ENCODE measurements at regions not wholly inside any gene's neighbourhood (a gene's known extent, or its start where the extent isn't known, plus 50 kb on each side); places are given as distances from the start of the nearest gene placed in this dataset.

DNA sequence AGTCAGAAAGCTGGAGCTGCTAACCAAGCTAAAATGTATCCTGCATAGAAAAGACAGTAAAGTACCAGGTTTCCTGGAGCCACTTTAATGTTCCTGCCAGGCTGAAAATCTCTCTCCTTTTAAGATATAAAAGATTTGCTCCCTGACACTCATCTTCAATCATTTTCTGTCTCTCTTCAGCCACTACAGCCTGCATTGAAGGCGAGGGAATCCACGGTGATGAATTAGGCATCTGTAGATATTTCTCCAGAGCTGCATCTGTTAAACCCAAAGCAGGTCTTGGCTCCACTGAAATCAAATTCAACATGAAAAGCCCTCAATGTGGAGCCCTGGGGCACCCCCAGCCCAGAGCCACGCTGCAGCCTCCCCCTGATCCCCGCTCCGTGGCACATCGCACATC lies 94.7 kb upstream of the CRHR1 start:
- DNase-seq, result no peak

DNA sequence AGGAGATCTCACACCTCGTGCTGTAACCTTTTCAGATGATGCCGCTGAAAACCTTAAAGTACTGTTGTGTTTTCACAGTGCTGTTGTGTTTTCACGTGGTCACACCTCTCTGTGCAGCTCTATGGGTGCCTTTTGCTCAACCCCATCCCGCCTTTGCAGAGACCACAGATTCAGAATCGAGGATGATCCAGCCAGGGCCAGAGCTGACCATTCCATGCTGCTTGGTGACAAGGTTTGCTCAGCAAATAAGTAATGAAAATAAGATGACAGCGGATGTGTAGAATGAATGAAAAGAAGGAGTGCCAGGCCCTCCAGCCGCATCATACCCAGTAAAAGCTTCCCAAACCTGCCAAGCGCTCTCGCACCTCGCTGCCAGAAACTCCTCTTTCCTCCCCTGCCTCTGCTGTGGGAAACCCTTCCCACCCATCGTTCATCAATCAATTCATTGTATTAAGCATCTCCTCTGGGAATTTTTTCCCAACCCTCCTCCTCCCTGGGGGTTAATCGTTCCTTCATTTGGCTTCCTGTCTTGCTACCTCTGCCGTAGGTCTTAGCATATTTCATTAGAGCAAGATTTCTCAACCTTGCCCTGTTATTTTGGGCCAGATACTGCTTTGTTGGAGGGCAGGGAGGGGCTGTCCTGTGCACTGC lies 93.4 kb upstream of the CRHR1 start:
- no peak for DNase-seq

GRCh38 chr17:45692661-45693060 lies 91.5 kb upstream of the CRHR1 start:
- no peak for DNase-seq

GRCh38 chr17:45693792-45694191 lies 90.3 kb upstream of the CRHR1 start:
- DNase-seq, result no peak

- DNase-seq, result no peak
Measured at GRCh38 chr17:45696442-45696841, 87.7 kb upstream of the CRHR1 start.

DNA sequence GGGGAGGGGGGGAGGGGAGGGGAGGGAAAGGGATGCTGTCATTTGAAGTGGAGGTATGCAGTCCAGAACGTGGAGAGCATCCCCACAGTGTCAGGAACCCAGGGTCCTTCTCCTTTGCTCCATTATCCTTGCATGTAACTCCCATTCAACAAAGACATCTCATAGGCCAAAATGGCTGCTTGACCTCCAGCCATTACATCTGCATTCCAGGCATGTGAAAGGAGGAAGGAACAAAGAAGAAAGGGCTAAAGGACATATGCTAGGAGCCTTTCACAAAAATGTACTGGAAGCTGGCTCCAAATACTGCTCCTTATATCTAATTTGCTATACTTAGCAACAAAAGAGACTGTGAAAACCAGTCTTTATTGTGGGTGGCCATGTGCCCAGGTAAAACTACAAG lies 87.0 kb upstream of the CRHR1 start:
- no peak for DNase-seq

GRCh38 chr17:45700171-45701090 lies 83.7 kb upstream of the CRHR1 start:
- no peak for DNase-seq

DNA sequence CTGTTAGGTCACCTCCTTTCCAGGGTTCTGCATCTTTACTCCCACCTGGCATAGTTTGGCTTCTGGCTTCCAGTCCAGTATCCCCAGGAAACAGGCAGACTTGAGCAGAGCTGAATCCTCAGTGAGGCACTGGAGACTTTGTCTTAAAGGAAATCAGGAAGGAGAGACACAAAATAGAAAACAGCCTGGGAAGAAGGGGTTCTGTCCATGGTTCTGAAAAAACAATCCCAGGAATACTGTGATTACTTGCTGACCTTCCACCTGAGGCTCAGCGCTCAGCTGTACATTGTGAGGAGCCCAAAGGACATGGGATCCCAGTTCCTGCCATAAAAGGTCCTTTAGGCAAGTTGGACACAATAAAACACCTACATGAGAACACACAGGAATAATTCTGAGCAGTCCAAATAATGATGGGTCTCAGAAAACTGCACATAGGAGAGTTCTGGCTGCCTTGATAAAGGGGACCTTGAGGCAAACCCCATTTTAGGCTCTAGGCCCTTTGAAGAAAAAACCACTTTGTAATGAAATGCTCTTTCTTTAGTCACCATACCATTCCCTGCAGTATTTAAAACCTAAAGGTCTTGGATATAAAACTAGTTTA lies 81.4 kb upstream of the CRHR1 start:
- no peak for DNase-seq

GRCh38 chr17:45703348-45703747 lies 80.8 kb upstream of the CRHR1 start:
- DNase-seq, result no peak

DNA sequence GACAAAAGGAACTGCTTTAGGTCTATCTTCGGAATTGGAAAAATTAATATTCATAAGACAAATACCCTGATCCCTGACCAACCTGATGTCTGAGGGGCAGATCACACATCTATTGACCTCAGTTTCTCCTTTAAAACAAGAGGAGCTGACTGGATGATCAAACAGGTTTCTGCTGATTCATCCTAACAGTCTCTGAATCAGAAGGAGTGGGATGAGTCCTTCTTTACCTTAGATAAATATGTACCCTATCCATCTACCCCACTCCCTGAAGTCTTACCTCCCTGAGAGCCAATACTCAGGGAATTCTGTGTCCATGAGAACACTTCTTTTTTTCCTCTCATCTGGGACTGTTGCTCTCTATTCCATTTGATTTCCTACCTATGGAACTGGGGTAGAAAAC lies 80.3 kb upstream of the CRHR1 start:
- no peak for DNase-seq

- no peak for DNase-seq
Measured at GRCh38 chr17:45704251-45704650, 79.9 kb upstream of the CRHR1 start.

- peak in 1 of 2 experiments; percentile 10 for DNase-seq
Measured at GRCh38 chr17:45705123-45706009, 78.8 kb upstream of the CRHR1 start.

DNA sequence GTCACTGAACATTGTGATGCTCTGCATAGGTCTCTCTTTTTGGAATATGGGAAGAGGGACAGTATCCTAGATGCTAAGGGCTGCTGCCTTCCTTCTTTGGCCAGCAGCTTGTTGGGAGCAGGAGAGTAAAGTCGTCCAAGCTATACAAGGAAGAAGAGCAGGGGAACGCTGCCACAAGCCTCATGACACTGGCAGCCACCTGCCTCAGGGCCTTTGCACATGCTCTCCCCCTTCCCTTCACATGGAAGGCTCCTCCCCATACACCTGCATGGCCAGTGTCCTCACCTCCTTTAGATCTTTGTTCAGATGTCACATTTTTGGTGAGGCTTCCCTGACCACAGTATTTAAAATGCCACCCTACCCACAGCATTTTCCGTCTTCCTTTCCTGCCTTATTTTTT lies 78.1 kb upstream of the CRHR1 start:
- no peak for DNase-seq

DNA sequence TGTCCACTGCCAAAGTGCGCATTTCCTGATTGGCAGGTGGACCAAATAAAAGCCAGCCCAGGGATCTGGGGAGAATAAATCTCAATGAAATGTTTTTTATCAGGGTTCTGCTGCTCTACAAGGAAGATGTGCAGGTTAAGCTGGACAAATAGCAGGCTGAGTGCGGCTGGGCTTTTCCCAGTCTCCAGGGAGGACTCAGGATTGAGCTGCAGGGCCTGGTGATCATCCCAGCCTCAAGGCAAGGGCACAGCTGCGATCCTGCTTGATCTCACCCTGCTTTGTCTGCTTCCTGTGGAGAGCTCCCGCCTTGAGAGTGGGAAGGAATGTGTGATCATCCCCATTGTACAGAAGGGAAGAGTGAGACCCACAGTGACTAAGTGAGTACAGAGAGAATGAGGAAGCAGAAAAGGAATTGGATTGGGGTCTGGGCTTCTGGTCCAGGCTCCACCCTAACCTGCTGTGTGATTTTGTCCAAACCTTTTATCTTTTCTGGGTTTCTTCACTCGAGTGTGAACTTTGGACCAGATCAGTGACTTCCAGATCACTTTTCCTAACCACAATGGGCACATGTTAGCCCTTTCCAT lies 75.3 kb upstream of the CRHR1 start:
- DNase-seq, result no peak

DNA sequence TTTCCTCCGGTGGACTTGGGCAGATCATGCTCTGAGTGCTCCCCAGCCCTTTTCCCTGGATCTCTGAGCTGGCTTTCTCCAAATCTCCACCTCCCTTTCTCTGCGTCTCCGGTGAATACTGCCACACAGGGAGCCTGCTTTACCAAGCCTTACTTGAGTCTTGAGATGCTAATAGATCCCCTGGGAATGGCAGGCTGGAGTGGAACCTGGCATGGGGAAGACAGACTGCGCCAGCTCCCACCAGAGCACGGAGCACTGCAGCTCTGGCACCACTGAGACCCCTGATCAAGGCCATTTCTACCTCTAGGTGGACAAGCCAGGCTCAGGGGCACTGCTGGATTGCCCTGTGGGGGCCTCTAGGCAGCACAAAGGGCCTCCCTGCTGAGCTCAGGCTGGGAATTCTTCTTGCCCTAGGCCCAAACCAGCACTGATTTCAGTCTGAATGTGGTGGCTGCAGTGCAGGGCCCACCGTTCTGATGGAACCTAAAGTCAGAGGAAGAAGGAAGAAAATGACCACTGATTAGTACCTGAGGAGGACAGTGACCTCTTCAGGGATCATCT lies 74.3 kb upstream of the CRHR1 start:
- DNase-seq, result no peak

- DNase-seq, result no peak
Measured at GRCh38 chr17:45715787-45716186, 68.3 kb upstream of the CRHR1 start.

DNA sequence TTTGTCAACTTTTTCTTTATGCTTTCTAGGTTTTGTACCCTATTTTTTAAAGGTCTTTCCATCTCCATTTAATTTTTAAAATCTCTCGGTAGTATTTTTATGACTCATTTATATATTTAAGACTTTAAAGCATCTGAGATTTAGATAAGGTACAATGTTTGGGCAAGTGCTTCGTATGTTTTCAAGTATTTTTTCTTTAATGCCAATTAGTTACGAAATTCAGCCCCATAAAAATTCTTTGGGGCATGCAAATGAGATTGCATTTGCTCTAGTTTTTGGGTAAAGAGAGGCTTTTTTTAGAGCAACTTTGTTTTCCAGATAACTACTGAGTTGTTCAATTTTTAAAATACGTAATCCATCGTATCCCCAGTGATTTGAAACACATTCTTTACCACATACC lies 65.3 kb upstream of the CRHR1 start:
- no peak for DNase-seq

DNA sequence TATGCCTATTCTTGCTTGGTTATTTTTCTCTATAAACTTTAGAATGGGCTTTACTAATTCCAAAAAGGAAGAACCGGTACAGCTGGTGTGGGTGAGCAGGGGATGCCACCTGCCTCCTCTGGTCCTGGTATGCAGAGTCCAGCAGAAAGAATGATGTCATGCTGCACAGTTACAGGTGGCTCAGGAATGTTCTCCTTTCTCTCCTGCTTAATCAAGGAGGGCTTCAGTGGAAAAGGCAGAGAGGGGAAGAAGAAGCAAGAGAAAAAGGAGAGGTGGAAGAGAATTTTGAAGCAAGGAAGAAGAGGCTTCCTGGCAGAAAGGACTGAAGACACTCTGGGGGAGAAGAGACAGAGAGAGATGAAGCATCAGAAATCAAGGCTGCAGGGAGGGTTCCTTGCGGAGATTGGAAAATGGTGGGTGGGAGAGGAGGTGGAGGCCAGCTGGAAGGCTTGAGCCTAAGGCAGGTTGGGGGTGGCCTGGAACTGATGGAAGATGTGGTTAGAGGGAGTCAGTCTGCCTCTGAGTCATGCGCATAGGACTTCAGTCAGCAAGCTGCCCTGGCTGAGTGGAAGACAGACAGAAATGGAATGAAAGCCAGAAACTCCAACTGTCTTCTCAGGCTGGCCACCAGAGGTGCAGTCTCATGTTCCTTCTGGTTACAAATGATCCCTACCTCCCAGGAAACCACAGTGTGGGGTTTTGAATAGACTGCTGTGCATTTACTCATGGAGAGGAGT lies 64.6 kb upstream of the CRHR1 start:
- DNase-seq, result no peak

GRCh38 chr17:45720386-45720785 lies 63.7 kb upstream of the CRHR1 start:
- no peak for DNase-seq

GRCh38 chr17:45722161-45722560 lies 62.0 kb upstream of the CRHR1 start:
- no peak for DNase-seq

DNA sequence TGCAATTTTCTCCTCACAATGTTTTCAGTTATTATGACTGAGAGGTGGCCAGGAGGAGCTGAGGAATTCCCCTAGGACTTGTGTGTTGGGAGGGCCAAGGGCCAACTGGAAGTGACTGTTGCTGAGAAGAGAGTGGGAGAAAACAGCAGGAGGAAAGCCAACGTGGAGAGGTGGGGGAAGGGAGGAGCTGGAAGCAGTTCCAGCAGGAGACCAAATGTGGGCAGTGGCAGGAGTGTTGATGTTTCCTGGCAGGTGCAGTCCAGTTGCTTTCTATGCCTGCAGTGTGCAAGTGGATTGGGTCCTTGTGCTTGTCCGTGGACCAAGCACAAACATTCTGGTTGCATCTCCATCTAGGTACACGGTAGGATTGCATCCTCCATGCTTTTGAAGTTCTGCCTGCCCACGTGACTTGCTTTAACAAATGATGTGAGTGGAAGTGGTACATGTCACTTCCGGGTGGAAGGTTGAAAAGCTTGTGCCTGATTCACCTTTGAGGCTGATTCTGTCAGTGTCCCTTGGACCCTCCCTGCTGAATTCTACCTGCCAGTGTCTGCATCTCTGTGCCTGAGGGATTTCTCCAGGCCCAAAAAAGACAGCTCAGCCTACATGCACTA lies 54.7 kb upstream of the CRHR1 start:
- DNase-seq, result no peak
